Endometrium (tissue), 2 donors: ENCODE measurements at regions not wholly inside any gene's neighbourhood (a gene's known extent, or its start where the extent isn't known, plus 50 kb on each side); places are given as distances from the start of the nearest gene placed in this dataset.

Source experiments
- FAIRE-seq: peaks from 2 replicates; lab custom pipeline; 2012; peaks lifted over from hg19 to GRCh38; lab: Jason Lieb, UNC
- donor health status: control.
- donor health status: control.

DNA sequence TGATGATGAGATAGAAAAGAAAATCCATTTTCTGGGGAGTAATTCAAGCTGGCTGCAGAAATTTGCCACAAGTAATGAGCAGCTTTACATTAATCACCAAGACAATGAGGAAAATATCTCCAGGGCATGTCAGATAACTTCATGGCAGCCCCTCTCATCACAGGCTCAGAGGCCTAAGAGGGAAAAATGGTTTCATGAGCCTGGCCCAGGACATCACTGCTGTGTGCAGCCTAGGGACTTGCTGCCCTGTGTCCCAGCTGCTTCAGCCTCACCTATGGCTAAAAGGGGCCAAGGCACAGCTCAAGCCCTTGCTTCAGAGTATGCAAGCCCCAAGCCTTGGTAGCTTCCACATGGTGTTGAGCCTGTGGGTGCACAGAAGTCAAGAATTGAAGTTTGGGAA, 161.7 kb downstream of the OPA1 start:
- FAIRE-seq, result no peak

DNA sequence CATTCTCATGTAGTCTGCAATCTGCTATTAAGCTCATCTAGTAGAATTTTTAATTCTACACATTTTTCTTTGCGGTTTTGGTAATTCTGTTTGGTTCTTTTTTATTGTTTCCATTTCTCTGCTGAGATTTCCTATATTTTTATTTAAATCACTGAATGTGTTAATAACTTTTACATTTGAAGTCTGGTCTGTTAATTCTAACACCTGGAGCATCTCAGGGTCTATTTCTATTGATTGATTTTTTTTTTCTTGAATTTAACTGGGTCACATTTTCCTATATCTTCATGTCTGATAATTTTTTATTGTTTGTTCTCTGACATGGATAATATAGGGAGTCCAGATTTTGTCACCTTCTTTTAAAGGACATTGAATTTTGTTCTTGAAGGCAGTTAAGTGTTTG, 163.5 kb downstream of the OPA1 start:
- FAIRE-seq, result no peak

DNA sequence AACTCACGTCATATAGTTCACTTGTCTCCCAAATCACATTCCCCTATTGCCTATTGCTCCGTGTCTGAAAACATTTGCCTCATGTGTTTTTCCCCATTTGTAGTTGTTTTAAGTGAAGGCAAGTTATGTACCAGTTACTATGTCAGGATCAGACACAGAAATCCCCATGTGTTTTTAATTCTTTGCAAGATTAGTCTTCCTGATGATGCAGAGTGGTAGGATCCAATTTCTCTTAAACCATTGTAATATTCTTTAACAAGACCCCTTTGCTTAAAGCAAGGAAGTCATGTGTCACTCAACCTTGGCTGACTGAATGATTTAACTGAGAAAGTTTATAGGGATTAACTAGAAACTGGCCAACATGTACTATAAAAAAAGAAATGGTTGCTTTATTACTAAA, 164.4 kb downstream of the OPA1 start:
- no peak for FAIRE-seq

DNA sequence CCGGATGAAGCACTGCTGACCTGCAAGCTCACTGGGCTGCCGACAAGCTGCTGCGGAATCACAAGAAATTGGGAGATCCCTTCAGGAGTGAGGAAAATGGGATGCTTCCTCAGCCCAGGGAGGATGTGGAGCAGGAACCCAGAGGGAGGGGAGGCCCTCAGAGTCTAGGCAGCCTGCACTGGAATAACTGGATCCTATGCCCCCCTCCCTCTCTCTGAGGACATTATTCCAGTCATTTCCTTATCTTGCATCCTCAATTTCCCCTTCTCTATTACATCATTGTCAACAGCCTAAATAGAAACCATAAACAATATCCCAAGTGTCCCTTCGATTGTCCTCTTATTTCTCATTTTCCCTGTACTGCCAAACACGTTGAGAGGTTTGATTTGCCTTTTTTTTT, 169.0 kb downstream of the OPA1 start:
- FAIRE-seq, result no peak

DNA sequence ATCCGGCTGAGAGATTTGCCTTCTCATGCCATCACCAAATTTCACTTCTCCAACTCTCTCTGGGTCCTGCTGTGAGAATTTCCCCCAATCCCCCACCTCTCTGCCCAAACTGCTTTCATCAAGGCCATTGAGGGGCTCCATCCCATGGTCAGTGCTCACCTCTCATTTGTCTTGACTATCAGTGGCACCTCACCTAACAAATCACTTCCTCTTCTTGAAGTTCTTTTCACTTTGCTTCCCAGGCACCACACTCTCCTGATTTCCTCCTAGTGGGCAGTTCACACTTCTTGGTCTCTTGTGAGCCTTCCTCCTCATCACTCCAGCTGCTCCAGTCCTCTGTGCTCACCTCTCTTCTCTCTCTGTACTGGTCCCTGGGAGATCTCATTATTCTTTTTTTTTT, 169.6 kb downstream of the OPA1 start:
- FAIRE-seq, result no peak

DNA sequence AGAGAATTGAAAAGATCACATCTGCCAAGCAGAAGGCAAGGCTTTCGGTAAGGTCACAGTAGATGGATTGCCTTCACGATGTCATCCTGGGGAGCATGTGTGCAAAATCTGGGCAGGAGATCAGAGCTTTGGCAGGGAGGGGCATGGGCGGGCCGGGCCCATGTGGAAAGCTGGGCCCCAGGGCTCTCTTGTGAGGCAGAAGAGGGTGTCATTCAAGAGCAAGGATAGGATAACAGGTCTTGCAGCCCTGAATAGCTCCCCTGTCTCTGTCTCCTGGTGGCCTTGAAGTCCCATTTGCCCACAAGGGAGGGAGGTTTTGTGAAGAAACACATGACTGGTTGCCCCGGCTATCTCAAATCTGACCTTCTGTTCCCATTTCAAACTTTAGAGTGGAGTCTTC, 172.0 kb downstream of the OPA1 start:
- no peak for FAIRE-seq

DNA sequence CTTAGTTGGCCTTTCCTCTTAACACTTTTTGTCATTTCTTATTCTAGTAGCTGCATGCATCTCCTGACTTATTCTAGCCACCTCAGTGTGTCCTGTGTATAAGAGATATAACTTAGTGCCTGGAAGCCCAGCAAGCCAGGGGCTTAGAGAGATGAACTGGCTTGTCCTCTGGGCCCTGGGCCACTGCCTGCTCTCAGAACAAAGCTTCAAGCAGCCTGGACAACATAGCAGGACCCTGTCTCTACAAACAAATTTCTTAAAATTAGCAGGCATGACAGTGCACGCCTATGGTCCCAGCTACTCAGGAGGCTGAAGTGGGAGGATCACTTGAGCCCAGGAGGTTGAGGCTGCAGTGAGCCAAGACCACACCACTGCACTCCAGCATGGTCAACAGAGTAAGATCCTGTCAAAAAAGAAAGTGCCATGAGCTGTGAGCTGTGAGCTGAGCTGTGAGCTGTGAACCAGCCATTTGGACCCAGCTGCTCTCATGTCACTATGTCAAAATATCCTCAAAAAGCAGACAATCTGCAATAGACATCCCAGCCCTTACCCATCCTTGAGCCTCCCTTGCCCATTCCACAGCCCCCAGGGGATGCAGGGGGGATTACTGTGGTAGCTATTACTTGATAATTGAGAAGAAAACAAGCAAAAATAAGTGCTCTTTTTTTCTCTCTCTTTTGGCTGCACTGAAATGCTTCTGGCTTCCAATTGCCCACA, 174.5 kb downstream of the OPA1 start:
- no peak for FAIRE-seq

DNA sequence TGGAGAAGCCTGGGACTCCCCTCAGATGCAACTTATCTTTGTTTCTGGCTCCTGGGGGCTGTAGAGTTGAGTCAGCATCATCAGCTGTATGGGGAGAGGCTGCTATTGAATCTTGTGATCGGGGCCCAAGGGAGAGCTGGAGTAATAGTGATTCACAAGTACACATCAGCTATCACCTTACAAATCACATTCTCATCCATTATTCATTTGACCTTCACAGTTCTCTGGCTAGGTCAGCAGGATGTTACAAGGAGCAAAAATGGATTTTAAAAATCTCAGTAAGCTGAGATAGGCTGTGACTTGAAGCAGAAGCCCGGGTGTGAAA, 175.0 kb downstream of the OPA1 start:
- FAIRE-seq, result no peak

DNA sequence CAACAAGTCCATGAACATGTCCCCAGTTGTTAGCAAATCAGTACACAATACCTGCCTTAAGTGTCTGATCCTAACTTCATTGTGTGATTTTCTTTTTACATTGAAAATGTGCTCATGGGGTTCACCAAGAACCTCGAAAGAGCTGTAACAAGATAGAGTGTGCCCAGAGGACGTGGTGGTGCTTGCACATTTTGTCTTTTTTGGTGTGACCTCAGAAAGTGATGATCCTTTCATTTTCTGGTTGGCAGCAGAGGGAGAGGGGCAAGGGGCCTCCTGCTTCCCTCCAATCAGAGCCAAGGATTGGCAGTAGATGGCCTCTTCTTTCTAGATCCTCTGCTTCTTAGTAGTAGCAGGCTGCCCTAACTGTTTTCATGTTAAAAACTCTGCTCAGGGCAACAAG, 176.4 kb downstream of the OPA1 start:
- FAIRE-seq, result no peak

DNA sequence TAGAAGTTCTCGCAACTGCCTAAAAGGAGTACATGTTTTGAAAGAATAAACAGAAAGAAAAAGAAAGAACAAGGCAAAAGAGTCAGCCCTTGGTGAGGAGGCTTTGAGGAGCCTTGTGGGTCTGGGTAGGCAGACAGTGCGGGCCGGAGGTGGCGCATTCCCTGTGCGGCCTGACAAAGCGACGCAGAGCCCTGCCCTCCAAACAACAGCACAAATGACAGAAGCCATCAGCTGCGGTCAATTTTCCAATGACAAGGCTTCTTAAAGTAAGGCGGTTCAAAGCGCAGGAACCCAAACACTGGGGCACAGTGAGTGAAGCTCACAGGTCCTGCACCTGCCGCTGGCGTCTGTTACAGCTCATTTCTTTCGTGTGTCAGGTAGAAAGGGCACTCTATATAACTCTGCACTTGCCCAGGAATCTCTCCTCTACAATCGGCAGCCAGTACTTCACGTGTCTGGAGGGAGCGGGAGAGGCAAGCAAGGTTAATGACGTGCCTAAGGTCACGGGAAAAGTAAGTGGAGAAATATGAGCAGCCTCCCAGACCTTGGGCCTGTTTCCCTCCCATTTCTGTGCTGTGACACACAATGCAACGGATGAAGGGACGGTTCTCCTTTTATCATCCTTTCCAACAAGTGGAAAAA, 178.1 kb downstream of the OPA1 start:
- FAIRE-seq, result no peak

DNA sequence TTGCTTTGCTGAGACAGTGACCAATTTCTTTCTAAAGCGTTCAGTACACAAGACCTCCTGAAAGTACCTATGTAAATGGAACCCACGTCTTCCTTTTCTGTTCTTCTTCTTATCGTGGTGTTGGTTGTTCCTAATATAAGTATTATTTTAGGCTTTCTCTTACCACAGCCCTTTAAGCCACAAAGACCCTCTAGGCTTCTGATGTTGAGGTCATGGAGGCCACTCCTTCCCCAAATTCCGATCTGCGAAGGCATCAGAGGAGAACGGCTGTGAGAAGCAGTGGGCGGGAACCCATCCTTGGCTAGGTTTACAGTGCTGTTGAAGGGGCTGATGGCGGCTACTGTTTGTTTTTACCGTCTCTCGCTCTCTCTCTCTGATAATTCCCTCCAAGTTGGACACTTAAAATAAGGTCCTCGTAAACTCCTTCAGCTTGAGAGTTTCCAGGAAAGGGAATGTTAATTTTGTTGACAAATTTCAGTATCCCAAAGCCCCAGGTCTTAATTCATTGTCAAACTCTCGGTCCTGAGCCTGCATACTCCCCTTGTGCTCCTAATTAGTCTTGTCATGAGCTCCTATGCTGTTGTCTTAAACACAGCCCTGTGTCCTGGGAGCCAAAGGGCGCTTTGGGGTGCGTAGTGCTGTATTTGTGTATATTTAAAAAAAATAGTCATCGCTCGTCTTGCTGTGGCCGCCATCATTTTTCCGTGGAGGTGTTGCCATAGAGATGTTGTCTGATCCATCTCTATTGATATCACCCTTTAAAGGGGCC, 178.8 kb downstream of the OPA1 start:
- no peak for FAIRE-seq

DNA sequence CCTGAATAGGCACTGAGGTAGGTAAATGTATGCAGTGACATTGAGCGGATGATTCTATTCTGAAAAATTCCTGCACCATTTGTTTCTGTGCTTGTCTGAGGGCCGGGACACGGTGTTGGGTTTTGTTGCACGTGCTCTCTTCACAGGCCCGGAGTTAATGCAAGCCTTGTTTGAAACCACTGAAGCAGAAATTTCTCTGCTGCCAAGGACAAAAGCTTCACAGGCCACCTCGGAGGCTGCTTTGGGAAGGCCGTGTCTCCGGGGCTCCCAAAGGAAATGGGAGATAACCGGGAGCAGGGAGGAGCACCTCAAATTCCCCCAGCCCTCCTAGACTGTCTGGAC, 179.4 kb downstream of the OPA1 start:
- FAIRE-seq, result no peak

DNA sequence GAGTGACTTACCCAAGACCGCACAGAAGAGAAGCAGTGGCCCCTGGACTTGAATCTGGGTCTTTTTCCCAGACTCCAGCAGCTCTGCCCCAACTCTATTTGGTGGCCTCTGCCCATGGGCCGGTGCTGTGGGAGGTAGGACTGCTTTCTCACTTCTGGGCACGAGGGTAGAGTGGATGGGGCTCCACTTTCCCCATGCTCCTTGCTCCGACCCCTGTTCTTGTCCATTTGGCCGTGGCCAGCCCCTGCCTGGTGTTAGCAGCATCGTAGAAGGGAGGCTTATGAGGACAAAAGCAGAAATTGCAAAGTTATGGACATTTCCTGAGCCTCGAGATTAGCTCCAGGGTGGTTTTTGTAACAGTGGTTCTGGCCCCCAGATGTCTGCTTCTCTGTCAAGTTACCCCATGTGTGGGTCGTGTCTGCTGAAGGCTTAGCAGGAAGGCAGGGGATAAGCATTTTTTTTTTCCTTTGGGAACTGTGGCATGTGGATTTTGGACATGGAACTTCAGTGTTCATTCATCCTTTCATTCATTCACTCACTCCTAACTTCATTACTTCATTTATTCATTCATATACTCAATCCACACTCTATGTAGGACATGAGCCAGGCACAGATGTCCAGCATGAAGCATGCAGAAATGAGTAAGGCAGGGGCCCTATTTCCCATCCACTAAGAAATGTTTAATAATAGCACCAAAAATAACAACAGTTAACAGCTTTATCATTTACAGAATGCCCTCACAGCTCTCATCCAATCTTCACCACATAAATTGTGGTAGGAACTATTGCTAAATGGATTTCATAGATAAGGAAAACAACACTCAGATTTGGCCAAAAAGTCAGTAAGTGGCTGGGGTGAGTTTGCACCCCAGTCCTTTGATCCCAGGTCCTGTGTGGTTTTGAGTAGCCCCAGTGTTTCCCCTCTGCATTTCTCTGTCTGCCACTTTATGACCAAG, 180.5 kb downstream of the OPA1 start:
- FAIRE-seq, result no peak

DNA sequence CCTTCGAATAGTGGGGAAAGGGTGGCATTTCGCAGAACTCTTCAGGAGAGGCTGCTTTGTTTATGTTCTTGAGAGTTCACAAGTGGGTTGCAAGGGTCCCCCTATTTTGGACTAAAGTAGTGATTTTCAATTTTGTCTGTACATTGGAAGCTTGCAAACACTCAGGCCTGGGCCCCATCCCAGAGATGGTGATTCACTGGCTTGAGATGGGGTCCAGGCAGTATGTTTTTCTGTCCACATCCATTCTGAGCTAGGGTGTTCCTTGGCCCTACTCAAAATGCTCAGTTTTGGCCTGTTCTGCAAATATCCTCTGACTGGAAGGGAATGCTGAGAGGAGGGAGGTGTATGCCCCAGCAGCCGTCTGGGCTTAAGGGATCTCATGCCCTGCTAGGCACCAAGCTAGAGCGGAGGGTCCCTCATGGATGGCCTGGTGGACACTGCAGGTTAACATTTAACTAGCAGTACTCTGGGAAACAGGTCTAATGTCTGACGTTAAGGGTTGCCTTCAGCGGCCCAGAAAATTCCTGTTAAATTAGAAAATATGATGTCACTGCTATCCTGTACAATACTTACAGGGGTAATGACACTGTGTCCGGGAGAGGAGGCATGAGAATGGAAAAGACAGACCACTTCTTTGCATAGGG, 181.4 kb downstream of the OPA1 start:
- no peak for FAIRE-seq

DNA sequence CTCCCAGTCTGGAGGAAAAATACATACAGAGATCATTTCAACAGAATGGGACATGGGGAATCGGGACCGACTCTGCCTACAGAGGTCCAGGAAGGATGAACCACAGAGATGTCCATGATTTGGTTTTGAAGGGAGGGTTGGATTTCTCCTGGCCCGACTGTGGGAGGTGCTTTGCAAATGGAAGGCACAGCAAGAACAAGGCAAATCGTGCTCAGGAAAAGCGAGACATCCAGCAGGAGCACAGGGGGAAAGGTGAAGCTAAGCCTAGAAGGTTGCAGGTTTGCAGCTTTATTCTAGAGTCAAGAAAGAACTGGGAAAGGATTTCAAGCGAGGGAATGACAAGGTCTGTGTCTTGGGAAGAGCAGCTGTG, 181.9 kb downstream of the OPA1 start:
- no peak for FAIRE-seq

DNA sequence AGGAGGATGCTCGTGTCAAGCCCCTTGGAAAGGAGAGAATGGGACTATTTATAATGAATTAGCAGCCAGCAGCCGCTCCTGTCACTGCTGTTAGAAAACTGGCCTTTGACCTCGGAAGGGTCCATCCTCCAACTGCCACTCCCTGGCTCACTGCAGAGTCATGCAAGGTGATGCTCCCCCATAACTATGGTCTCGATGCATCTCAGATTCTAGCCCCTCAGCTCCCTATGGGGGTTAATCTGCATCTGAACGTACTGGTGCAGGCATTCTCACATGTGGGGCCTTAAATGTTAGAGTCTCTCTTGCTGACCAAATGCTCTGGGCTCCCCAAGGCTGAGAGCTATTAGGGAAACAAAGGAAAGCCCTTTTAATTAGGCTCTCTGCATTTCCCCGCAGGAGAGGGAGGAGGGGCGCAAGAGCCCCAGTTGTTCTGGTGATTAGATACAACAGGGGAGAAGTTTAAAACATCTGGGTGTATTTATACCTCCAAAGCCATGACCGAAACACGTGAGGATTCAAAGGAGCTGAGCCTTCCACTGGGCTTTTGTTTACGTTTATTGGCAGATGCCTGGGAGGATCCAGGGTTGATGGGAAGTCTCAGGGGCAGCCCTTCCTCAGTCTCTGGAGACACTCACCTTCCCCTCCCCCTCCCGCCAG, 182.5 kb downstream of the OPA1 start:
- no peak for FAIRE-seq

DNA sequence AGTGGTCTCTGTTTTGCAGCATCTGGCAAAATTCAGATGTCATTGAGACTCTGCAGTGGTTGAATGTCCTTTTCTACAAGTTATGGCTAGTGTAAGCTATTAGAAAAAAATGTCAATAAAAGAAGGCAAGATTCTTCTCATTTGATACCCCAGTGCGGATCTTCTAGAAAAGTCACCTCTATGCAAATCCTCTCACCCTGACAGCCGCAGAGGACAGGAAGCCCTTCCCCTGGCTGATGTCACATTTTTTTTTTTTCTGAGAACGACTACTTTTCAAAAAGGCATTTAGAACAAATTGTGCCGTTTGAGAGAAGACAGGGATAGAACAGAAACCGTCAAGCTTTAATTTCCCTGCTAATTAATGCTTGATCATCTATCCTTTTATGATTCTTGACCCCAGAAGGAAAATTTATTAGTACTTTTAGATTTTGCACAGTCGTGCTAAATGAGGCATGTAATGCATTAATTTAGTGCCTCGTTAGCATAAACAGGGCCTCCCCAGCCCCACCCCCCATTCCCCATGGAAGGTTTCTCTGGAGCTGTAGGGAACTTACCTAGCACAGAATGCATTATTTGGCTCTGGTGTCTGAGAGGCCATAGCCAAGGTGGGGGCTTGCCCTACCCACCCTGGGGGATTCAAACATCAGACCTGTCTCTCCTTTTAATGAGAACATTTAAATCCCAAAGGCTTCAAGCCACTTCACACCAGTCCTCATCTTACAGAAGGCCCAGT, 183.8 kb downstream of the OPA1 start:
- FAIRE-seq, result no peak

DNA sequence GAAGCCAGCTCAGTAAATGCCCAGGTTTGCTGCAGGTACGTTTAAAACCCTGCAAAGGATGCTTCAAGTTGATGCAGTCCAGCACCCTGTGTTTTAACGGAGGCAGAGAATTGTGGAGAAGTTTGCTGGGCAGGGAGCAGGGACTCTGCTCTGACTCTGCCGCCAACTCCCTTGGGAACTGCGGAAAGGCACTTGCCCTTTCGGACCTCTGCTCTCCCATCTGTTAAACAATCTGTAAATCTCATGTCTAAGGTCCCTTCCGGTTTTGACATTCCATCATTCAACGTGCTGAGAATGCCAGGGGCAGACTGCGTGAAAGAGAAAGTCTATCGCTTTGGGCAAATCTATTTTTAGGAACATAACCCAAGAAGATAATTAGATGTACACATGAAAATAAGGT, 184.5 kb downstream of the OPA1 start:
- FAIRE-seq, result no peak

DNA sequence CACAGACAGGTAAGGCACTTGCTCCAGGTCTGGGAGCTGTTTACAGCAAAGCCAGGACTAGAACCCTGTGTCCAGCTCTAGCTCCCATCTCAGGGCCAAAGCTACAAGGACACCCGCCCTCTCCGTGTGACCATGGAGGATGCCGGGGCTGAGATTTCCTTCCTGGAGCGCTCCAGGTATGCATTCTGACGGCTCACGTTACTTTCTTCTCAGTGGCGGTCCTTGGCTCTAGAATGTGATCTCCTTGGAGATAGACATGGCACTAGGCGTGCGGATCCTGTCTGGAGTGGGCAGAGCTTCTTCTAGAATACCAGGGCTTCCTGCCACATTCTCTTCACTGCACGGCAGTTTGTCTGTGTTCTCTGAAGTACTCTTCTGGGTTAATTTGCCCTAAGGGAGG, 185.7 kb downstream of the OPA1 start:
- no peak for FAIRE-seq

DNA sequence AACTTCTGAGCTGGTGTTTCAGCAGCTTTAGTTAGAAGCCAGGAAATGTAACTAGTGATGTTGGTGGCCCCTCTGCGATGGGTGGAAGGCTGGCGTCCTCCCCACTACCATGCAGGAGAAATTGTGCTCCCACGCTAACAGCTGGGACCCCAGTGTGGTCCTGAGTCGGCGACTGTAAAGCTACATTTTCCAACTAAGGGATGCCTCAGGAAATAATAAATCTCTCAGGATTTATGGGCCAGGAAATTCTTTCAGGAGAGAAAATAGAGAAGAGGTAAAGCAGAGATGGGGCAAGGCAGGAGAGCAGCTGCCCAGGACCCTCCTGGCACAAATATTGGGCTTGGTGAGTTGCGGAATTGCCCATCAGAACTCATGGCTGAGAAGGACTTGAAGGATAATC, 186.9 kb downstream of the OPA1 start:
- no peak for FAIRE-seq

DNA sequence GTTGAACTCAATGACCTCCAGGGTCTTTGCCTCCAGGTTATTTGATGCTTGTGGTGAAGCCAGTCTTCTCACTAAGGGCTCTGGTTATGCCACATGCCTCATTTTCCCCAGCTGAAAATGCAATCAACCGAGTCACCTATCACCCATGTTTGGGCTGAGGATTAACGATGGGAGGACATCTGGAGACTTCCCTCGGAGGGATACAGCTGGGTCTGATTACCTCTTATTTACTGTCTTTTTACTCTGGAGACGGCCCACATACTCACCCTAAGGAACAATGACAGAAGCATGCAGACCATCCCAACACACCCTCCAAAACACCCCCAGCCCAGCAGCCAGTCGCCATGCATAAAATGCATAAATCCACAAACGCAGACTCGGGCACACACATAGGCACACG, 187.4 kb downstream of the OPA1 start:
- FAIRE-seq, result no peak
